Adrenal gland (tissue), 5 donors: ENCODE measurements at regions not wholly inside any gene's neighbourhood (a gene's known extent, or its start where the extent isn't known, plus 50 kb on each side); places are given as distances from the start of the nearest gene placed in this dataset.
"Not testable (repeated sequence)": the region's sequence is repeated elsewhere in the genome, so short reads cannot be mapped to it uniquely, and the experiment has no call there.

Source experiments
- CTCF ChIP-seq, 6 experiments: fragments of 450-650 bp in 4 of 6; fragments of 200-600 bp in 2 of 6; sonication (generic) in 1 of 6; IDR thresholded peaks; 1 replicate in 5 of 6; 2 replicates in 1 of 6; pipeline versions ENCODE4 v1.5.1 to v1.8.0; 2016 to 2021; ENCODE audit warnings: antibody characterized with exemption in 6 of 6, mild to moderate bottlenecking in 2 of 6, moderate library complexity in 1 of 6
- POLR2A ChIP-seq, 2 donors: fragments of 450-650 bp; IDR thresholded peaks; one replicate each; pipeline ENCODE4 v1.6.1; 2017; ENCODE audit warnings: antibody characterized with exemption in 2 of 2, mild to moderate bottlenecking in 2 of 2, moderate library complexity in 1 of 2
- donor health status: DM: no; HTN: no; CAD: no.

GRCh38 chr7:65771226-65771569 is 101.7 kb upstream of the VKORC1L1 start:
- TF ChIP-seq CTCF, POLR2A (IDR thresholded peaks at IDR 0.05): not testable (repeated sequence)
